ENCODE measurements at regions not wholly inside any gene's neighbourhood (a gene's known extent, or its start where the extent isn't known, plus 50 kb on each side); places are given as distances from the start of the nearest gene placed in this dataset.

DNA sequence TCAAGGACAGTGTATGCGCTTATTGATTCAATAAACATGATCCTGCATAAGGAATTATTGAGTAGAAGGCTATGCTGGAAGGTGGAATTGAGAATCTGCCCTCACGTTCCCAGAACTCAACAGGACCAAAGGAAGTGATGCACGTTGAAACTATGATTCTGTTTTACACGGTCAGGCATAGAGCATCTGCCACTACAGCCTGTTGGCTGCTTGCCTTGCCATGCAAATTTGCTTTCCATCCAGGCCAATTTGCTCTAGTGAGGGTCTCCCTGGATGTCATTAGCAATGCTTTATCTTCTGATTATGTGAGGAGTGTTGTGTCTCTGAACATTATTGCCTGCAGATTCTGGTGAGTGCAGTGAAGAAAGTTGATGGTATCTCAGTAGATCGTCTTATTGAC is 132.9 kb downstream of the ADRA2A start:
- peaks cover 0 to under 1% (median 0%) of the 10 kb centered on the region in 7 donors for H3K9me3 Mint-ChIP-seq
- no peaks in the 10 kb centered on the region for H3K36me3 Mint-ChIP-seq
- no peaks in the 10 kb centered on the region for H3K4me1 Mint-ChIP-seq
- no peak for DNase-seq
- no peak overlapping the region for H3K27ac Mint-ChIP-seq
- H3K27me3 Mint-ChIP-seq, result peaks cover 9 to 35% (median 28%) of the 10 kb centered on the region in 3 donors
- H3K4me3 Mint-ChIP-seq, result no peak overlapping the region
- ATAC-seq (ENCODE audit: low read depth in 2 of 2), result no peak

- Mint-ChIP-seq H3K27ac (no peak overlapping the region), H3K27me3 (peaks cover 13 to 33% (median 19%) of the 10 kb centered on the region in 3 donors), H3K4me3 (no peak overlapping the region), H3K4me1 (no peaks in the 10 kb centered on the region), H3K36me3 (peaks cover 0 to 4% of the 10 kb centered on the region in 2 donors), H3K9me3 (peaks cover 0 to 5% (median 0%) of the 10 kb centered on the region in 7 donors)
- DNase-seq (no peak), ATAC-seq (ENCODE audit: low read depth in 2 of 2) (no peak)
Observed at GRCh38 chr10:111211241-111211640, 134.4 kb downstream of the ADRA2A start.

DNA sequence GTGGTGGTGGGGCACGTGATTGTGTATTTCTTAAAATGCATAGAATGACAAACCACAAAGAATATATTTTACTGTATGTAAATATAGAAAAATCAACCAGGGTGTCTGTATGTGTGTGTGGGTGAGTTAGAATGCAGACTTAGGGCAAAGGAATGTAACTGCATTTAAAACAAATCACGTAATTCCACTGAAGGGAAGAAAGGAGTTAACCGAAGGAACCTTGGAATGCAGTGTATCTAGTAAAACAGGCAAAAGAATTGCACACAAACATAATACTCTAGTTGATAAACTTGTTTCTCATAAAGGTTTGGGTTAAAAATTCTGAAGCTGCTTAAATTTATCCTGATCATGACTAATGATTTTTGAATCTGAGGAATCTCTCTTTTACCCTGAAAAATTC is 134.9 kb downstream of the ADRA2A start:
- DNase-seq, result no peak
- peaks cover 13 to 33% (median 17%) of the 10 kb centered on the region in 3 donors for H3K27me3 Mint-ChIP-seq
- H3K4me1 Mint-ChIP-seq, result no peaks in the 10 kb centered on the region

DNA sequence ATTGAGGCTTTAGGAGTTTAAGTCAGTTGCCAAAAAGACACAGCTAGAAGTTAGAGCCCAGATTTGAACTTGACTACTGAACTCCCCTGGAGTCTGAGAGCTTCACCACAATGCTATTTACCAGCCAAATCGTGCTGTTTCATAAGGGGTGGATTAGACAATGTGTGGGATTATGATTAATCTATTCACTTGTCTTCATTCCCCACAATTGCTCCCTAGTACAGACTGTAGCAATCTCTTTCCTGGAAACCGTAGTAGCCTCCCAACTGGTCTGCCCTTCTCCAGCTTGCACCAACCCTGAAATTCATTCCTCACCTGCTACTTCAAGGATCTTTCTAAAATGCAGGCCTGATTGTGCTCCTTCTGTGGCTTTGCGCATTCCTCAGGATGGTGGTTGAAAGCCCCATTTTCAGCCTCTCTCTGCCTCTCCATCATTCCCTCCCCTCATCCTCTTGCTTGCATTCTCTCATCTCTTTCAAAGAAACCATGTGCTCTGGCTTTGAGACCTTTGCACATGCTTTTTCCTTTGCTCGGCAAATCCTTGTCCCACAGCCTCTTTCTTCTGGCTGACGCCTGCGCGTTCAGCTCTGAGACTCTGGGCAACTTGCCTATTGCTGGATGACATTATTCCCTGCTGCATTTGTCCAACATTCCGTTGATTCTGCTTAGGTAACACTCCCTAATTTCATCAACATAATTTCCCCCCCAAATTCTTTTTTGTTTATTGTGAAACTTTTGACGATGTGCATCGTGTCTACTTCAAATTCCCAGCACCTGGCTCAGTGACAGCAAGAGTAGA is 145.1 kb downstream of the ADRA2A start:
- ATAC-seq (ENCODE audit: low read depth in 2 of 2), result no peak

More for the DNA sequence above, 134.9 kb downstream of the ADRA2A start:
- H3K27ac Mint-ChIP-seq, result no peak overlapping the region
- ATAC-seq (ENCODE audit: low read depth in 2 of 2), result no peak
- H3K36me3 Mint-ChIP-seq, result peaks cover 0 to 4% of the 10 kb centered on the region in 2 donors
- no peak overlapping the region for H3K4me3 Mint-ChIP-seq
- peaks cover 0 to 5% (median 0%) of the 10 kb centered on the region in 7 donors for H3K9me3 Mint-ChIP-seq

DNA sequence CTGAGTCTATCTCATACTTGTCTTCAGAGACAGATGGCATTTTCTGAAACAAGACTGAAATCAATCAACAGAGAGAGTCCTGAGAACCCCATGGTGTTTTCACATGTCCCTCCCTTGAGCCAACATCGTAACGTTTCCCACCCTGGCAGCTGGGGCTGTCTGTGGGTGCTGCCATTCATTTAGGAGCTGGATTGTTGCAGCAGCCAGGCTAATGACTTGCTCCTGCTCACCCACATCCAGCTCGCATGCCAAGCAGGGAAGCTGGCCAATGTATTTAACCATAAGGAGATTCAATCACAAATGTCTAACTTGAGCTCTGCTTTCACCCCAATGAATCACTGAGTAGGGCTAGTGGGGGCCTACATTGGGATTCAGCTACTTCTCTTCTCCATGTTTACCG is 146.1 kb downstream of the ADRA2A start:
- H3K27ac Mint-ChIP-seq, result no peak overlapping the region
- H3K36me3 Mint-ChIP-seq, result peaks cover 5 to 8% of the 10 kb centered on the region in 2 donors
- H3K9me3 Mint-ChIP-seq, result peaks cover 0 to 8% (median 5%) of the 10 kb centered on the region in 7 donors
- H3K4me1 Mint-ChIP-seq, result no peaks in the 10 kb centered on the region
- H3K27me3 Mint-ChIP-seq, result peaks cover 48 to 57% (median 51%) of the 10 kb centered on the region in 3 donors
- no peak overlapping the region for H3K4me3 Mint-ChIP-seq
- ATAC-seq (ENCODE audit: low read depth in 2 of 2) (no peak), DNase-seq (no peak)

More for the DNA sequence above, 145.1 kb downstream of the ADRA2A start:
- no peak for DNase-seq
- Mint-ChIP-seq H3K27ac (no peak overlapping the region), H3K4me1 (no peaks in the 10 kb centered on the region), H3K27me3 (peaks cover 48 to 56% (median 49%) of the 10 kb centered on the region in 3 donors), H3K36me3 (peaks cover 5 to 8% of the 10 kb centered on the region in 2 donors), H3K9me3 (peaks cover 0 to 8% (median 5%) of the 10 kb centered on the region in 7 donors), H3K4me3 (no peak overlapping the region)

DNA sequence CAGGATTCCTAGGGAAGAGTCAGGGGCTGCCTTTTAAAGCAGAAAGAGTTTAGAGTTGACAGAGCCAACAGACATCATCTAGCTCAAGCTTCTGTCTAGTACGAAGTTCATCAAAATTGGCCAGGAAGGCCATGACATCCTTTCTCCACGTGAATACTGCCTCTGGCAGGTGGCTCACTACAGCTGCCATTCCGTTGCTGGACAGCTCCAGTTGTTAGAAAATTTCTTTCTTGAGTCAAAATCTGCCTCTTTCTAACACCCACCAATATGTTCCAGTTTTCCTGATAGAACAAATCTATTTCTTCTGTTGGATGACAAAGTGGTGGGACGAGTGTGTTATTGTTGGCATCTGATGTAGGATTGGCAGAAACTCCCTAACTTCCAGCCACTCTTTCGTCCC is 154.9 kb downstream of the ADRA2A start:
- Mint-ChIP-seq H3K27me3 (peaks cover 18 to 31% (median 30%) of the 10 kb centered on the region in 3 donors), H3K9me3 (peaks cover 0 to 11% (median 4%) of the 10 kb centered on the region in 7 donors), H3K4me3 (no peak overlapping the region), H3K36me3 (peaks cover 0 to 7% of the 10 kb centered on the region in 2 donors), H3K27ac (no peak overlapping the region), H3K4me1 (no peaks in the 10 kb centered on the region)
- DNase-seq (no peak), ATAC-seq (ENCODE audit: low read depth in 2 of 2) (no peak)

DNA sequence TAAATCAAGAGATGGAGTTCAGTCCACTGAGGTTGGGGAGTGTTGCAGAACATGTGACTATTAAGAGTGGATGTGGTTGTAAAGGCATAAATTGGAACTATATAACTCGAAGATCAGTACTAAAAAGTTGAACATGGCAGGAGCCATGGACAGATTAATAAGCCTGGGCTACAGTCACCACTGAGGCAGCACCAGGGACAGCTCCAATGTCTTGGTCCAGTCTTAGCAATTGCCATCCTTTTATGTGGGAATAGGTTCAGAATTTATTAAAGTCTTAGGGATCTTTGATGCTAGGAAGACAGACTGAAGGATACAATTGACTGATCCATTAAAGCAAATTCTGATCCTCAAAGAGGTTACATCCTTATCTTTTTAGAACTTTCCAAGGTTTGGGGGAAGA is 156.6 kb downstream of the ADRA2A start:
- Mint-ChIP-seq H3K4me1 (no peaks in the 10 kb centered on the region), H3K36me3 (peaks cover 0 to 3% of the 10 kb centered on the region in 2 donors), H3K9me3 (peaks cover 0 to 8% (median 2%) of the 10 kb centered on the region in 7 donors), H3K27me3 (peaks cover 23 to 28% (median 25%) of the 10 kb centered on the region in 3 donors), H3K4me3 (no peak overlapping the region), H3K27ac (no peak overlapping the region)
- DNase-seq (no peak), ATAC-seq (ENCODE audit: low read depth in 2 of 2) (no peak)

DNA sequence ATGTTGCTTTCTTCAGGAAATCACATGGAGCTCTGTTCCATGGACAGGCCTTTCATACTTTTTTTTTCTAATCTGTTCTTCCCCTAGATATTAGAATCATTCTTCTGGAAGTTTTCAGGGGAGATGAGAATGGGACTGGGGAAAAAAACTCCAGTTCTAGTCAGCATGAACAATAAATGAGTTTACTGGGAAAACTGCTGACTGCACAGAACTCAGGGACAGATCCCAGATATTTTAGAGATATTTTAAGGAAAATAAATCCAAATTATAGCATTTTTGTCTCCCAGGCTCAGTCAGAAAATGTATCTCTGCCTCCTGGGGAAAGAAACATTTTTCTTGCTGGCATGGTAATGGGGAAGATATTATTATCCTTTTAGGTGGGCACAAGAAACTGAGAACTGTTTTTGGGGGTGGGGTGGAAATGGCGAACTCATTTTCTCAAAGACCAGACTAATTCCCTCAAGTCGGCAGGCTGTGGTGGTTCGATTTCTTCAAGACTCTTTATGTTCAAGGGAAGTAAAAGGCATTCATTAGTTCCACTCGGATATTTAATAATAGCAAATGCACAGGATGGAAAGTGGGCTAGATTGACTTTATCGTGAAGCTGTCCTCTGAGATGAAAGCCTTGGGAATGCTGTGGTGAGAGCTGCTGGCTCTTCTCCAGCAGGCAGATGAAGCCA is 157.5 kb downstream of the ADRA2A start:
- Mint-ChIP-seq H3K27ac (no peak overlapping the region), H3K9me3 (peaks cover 0 to 2% (median 0%) of the 10 kb centered on the region in 7 donors), H3K4me3 (no peak overlapping the region), H3K4me1 (no peaks in the 10 kb centered on the region), H3K36me3 (no peaks in the 10 kb centered on the region), H3K27me3 (peaks cover 25 to 27% (median 26%) of the 10 kb centered on the region in 3 donors)
- no peak for DNase-seq
- no peak for ATAC-seq (ENCODE audit: low read depth in 2 of 2)

DNA sequence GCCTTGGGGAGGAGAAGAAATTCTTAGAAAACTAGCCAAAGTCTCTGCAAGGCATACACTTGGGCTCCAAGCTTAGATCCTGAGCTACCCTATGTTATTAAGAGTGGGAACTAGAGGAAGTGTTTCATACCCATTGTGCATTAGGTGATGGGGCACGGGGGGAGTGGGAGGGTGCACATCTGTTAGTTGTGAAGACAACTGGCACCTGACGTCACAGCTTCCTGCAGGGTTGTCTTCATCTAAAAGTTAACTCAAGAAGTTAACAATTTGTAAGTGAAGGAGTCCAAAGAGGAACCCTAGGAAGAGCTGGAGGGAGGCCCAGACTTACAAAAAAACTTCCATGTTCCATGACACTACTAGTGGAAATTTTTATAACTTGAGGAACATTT is 158.1 kb downstream of the ADRA2A start:
- Mint-ChIP-seq H3K4me1 (no peaks in the 10 kb centered on the region), H3K36me3 (no peaks in the 10 kb centered on the region), H3K27me3 (peaks cover 25 to 27% (median 26%) of the 10 kb centered on the region in 3 donors), H3K27ac (no peak overlapping the region), H3K9me3 (peaks cover 0 to 2% (median 0%) of the 10 kb centered on the region in 7 donors), H3K4me3 (no peak overlapping the region)
- ATAC-seq (ENCODE audit: low read depth in 2 of 2) (no peak), DNase-seq (no peak)

- H3K27ac Mint-ChIP-seq, result no peak overlapping the region
- peaks cover 8 to 26% (median 18%) of the 10 kb centered on the region in 3 donors for H3K27me3 Mint-ChIP-seq
Observed at GRCh38 chr10:111240348-111240747, 163.5 kb downstream of the ADRA2A start.

DNA sequence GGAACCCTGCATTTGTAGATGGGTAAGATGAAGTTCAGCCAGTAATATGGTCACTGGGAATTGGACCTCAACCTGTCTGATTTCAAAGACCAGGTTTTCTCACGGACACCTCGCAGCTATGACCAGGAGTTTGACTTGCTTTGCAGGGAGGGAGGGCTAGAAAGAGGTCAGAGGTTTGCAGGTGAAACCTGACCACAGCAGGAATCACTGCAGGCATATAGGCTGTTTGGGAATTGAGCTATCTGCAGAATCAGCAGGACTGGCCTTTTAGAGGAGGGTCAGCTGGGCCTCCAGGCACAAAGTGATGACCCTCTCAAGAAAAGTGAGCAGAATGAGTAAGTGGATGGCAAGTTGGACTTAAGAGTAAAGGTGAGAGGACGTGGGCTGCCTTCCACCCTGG is 166.3 kb downstream of the ADRA2A start:
- ATAC-seq (ENCODE audit: low read depth in 2 of 2), result no peak
- Mint-ChIP-seq H3K36me3 (no peaks in the 10 kb centered on the region), H3K4me3 (no peak overlapping the region), H3K27ac (no peak overlapping the region), H3K4me1 (no peaks in the 10 kb centered on the region), H3K9me3 (peaks cover 0 to 1% (median 0%) of the 10 kb centered on the region in 7 donors), H3K27me3 (peaks cover 0 to 49% (median 31%) of the 10 kb centered on the region in 3 donors)
- no peak for DNase-seq

More at GRCh38 chr10:111240348-111240747, 163.5 kb downstream of the ADRA2A start:
- ATAC-seq (ENCODE audit: low read depth in 2 of 2), result no peak
- no peak overlapping the region for H3K4me3 Mint-ChIP-seq
- no peak for DNase-seq
- H3K36me3 Mint-ChIP-seq, result no peaks in the 10 kb centered on the region
- H3K9me3 Mint-ChIP-seq, result no peaks in the 10 kb centered on the region
- H3K4me1 Mint-ChIP-seq, result no peaks in the 10 kb centered on the region

DNA sequence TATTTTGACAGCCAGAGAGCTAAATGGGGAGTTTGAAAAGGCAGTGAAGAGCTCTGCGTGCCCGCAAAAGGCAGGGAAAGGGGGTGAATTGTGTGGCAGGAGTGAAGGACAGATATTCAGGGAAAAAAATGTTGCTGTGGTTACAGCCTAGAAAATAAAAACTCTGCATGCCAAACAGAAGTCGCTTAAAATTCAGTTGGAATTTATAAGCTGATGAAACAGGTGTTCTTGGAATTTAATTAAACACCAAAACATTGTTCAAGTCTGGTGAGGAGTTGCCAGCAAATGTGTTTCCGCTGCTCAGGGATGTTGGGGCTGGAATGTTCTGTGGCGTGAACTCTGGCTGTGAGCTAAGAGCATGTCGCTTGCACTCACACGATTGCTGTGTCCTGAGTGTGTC is 169.3 kb downstream of the ADRA2A start:
- H3K27me3 Mint-ChIP-seq, result peaks cover 10 to 57% (median 36%) of the 10 kb centered on the region in 3 donors
- peaks cover 0 to 5% (median 3%) of the 10 kb centered on the region in 7 donors for H3K9me3 Mint-ChIP-seq
- no peaks in the 10 kb centered on the region for H3K36me3 Mint-ChIP-seq
- no peak overlapping the region for H3K4me3 Mint-ChIP-seq
- no peaks in the 10 kb centered on the region for H3K4me1 Mint-ChIP-seq
- ATAC-seq (ENCODE audit: low read depth in 2 of 2), result no peak
- H3K27ac Mint-ChIP-seq, result no peak overlapping the region
- no peak for DNase-seq

GRCh38 chr10:111246814-111247452 is 170.1 kb downstream of the ADRA2A start:
- no peak overlapping the region for H3K4me3 Mint-ChIP-seq
- H3K27ac Mint-ChIP-seq, result no peak overlapping the region
- ATAC-seq (ENCODE audit: low read depth in 2 of 2), result no peak
- no peaks in the 10 kb centered on the region for H3K36me3 Mint-ChIP-seq
- H3K27me3 Mint-ChIP-seq, result peaks cover 14 to 65% (median 41%) of the 10 kb centered on the region in 3 donors
- no peak for DNase-seq
- no peaks in the 10 kb centered on the region for H3K4me1 Mint-ChIP-seq
- H3K9me3 Mint-ChIP-seq, result peaks cover 0 to 7% (median 3%) of the 10 kb centered on the region in 7 donors
